ENCODE measurements at regions not wholly inside any gene's neighbourhood (a gene's known extent, or its start where the extent isn't known, plus 50 kb on each side); places are given as distances from the start of the nearest gene placed in this dataset.

- DNase-seq = no peak
These were observed 151.5 kb upstream of the GSC start for GRCh38 chr14:94921456-94921855.

GRCh38 chr14:94919896-94920295 lies 150.0 kb upstream of the GSC start:
- no peak for DNase-seq

GRCh38 chr14:94918896-94919295 lies 149.0 kb upstream of the GSC start:
- DNase-seq = no peak

- no peak for DNase-seq
These were observed 147.2 kb upstream of the GSC start for GRCh38 chr14:94917041-94917600.

DNA sequence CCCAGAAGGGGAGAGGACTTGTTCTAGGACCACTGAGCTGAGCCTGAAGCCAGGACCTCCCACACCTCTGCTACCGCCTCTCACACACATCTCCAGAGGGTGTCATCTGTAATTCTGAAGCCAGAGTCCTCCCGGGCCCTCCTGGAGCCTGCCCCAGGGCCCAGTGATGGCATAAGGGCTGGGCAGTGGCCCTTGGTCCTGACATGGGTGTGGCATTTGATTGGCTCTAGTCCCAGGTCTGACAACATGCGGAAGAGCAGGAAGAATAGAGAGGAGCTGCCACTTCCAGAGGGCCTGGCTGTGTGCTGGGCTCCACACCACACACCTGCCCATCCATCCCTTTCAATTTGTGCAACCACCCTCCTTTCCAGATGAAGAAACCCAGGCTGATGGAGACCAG lies 144.3 kb upstream of the GSC start:
- DNase-seq = no peak

- DNase-seq = no peak
These were observed 137.8 kb upstream of the GSC start for GRCh38 chr14:94907626-94908261.

DNA sequence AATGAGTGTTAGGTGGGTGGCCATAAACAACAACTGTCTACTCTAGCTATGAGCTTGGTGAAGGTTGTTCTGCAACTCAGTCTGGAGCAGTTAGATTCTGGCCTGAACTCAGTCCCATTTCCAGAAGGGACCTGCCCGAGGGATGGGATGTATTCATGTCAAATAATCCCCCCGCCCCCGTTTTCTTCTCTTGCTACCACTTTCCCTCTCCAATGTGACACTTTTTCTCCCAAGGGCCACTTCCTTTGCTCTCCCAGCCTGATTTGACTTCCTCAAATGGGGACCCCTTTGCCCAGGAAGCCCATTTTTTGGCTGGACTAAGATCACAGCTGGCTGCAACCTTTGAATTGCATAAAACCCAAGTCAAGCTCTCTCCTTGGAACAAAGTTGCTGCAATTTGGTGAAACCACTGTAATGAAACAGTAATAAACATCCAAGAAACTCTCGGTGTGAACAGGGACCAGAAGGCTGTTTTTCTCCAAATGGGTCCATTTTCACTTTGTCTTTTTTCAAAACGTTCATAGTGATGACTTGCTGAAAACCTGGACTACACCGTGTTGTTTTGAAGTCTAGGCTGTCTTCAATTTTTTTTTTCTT lies 137.2 kb upstream of the GSC start:
- DNase-seq = no peak

DNA sequence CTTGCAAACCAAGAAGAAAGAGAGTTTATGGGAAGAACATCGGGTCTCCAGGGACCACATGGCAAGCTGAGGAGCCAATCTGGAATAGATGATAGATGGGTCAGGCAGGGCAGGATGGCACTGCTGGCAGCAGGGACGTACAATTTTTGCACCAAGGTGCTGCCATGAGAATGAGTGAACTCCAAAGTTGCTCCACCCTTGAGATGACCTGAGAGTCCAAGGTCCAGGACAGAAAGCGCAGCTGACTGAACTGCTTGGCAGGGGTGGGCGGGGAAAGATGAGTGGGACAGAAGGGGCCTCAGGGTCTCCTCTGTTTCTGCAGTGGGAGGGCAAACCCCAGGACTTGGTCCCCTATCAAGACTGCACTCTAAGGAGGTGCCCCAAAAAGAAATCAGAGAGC lies 136.7 kb upstream of the GSC start:
- no peak for DNase-seq

DNA sequence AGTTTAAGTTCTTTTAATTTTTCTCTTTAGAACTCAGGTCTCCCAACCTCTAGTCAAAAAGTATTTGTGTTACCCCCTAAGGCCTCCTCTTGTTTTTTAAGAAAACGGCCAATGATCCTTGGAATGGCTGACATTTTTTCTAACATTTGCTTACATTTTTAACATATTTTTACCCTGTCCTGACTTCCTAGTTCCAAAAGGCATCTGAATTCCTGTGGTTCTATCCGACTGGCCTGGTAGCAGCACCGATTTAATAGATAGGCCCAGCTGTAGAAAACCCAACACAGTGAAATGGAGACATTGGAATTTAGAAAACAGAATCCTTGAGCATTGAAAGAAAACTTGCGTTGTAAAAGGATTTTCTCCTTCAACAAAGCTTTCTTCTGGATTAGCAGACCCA lies 134.7 kb upstream of the GSC start:
- DNase-seq = no peak

DNA sequence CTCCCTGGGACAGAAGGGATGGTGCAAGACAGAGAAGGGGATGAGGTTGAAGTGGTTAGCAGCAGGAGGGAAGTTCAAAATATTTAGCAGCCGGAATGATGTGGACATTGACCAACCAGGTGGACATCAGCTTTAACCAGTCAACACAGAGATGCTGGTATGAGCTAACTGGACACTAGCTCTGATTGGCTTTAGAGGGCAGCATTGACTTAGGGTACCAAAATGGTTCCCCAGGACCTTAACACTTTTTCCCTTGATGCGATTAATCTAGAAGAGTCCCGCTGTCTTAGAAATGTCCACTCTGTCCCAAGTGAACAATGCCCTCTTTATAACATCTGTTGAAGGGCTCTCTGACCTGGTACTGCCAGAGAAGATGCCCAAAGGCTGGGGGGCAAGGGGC lies 134.0 kb upstream of the GSC start:
- DNase-seq = no peak

DNA sequence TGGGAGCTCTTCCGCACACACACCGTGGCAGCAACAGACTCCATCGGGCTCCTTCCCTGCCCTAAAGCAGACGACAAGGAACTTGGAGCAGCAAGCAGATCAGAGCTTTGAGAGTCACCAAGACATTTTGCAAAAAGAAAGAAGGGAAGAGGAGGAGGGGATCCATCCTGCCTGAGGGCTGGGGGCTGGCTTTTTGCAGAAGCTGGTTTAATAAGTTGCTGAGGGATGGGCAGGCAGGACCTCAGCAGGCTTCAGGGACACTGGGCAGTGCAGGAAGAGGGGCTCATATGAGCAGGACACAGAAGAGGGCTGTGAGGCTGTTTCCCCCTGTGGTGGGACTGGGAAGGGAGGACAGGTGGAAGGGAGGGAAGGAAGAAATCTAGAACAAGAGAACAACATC lies 133.4 kb upstream of the GSC start:
- DNase-seq = no peak

DNA sequence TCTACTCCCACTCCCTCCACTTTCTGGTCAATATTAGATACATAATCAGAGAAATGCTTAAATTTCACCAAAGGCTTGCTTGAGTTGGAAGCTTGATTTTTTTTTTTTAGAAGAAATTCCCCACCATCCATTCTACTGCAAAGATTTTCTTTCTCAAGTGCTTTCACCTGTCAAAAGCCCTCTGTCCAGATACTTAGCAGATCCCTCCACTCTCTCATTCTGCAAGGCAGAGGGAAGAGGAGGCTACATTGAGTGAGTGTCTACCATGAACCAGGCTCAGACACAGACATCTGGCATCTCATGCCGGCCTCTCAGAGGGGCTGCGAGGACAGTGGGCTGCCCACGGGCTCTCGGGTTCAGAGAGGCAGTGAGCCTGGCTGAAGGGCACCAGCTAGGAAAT lies 127.6 kb upstream of the GSC start:
- no peak for DNase-seq

DNA sequence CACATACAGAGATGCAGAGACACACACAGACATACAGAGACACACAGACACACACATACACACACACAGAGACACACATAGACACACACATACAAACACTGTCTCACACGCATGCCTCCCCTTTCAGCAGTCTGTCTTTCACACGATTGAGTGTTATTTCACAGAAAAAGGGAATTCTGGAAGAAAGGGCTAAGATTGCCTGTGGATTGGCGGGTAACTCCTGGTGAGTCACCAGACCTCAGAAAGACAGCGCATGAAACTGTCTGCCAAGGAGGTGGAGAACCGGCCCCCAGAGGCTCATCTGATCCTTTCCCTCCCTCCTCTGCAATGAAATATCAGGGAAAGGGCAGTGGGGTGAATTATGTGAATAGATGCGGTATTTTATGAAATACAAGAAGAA lies 127.2 kb upstream of the GSC start:
- no peak for DNase-seq

DNA sequence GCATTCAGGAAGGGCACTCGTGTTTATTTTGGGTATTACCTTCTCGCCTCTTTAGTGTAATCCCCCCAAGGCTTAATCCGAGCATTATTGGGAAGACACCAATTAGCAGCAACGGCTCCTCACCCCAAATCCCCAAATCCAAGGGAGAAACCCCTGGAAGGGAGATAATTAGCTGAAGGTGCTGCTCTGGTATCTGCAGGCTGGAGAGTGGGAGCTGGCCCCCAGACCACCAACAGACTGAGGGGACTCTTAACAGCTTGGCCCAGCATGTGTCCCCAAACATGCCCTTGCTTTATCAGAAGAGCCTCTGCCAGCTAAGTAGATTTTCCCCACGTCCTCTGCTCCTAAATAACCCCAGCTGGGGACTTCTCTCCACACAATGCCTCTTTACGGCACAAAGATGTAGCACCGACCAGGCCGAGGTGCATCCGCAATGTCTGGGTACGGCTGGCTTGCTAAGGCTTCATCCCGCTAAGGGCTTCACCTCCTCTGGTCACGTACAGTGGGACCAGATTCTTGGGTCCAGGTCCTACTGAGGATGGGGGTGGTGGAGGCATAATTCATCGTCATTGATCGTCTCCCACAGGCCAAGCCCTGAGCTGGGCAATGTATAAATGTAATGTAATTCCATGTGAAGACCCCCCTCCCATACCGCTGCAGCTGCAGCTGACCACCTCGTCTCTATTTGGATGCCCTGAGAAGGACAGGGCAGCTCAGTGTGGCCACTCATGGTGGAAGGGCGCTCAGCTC lies 123.7 kb upstream of the GSC start:
- no peak for DNase-seq

DNA sequence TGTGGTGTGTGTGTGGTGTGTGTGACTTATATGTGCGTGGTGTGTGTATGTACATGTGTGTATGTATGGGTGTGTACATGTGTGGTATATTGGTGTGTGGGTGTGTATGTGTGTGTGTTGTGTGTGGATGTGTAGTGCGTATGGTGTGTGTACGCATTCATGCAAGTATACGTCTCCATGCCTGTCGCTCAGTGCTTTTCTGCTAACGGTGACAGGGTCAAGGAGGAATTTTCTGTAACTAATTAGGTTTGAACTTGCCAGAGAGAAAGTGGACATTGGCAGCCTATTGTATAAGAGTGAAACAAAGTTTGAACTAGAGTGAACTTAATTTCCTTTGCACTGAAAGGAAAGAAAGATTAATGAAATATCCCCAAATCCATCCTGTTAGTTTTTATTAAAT lies 120.9 kb upstream of the GSC start:
- DNase-seq = no peak

- no peak for DNase-seq
These were observed 119.8 kb upstream of the GSC start for GRCh38 chr14:94889520-94890312.

- DNase-seq = no peak
These were observed 118.2 kb upstream of the GSC start for GRCh38 chr14:94888121-94888520.

DNA sequence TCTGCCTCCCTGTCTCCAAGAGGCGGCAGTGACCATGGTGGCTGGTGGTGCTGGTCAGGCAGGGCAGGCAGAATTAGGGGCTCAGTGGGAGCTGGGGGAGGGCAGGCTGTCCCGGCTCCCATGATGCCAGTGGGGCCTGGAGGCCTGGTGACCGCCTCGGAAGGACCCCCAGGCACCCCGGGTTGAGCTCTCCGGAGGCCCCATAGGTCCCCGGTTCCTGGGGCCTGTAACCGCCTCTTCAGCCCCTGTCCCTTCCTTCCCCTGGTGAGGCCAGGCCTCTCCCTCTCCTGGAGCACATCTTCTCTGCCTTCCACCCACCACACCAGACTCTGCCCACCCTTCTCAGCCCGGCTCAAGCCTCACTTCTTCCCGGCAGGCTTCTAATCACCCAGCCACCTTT lies 117.7 kb upstream of the GSC start:
- DNase-seq = no peak

DNA sequence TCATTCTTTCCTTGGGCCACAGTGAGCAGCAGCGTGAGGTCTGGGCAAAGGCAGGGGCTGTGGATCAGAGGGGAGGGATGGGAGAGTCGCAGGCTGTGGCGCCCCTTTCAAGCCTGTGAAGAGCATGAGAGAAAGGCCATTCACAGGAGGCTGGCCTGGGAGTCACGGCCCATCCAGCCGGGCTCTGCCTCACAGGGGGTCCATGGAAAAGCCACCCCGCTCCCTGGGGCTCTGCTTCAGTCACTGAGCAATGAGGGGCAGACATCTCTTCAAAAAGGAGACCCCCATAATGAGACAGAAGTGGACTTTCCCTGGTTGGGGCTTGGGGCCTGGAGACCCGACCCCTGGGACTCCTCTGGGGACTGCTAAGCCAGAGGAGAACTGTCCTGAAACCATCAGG lies 117.0 kb upstream of the GSC start:
- no peak for DNase-seq

- no peak for DNase-seq
These were observed 115.7 kb upstream of the GSC start for GRCh38 chr14:94885481-94886155.

DNA sequence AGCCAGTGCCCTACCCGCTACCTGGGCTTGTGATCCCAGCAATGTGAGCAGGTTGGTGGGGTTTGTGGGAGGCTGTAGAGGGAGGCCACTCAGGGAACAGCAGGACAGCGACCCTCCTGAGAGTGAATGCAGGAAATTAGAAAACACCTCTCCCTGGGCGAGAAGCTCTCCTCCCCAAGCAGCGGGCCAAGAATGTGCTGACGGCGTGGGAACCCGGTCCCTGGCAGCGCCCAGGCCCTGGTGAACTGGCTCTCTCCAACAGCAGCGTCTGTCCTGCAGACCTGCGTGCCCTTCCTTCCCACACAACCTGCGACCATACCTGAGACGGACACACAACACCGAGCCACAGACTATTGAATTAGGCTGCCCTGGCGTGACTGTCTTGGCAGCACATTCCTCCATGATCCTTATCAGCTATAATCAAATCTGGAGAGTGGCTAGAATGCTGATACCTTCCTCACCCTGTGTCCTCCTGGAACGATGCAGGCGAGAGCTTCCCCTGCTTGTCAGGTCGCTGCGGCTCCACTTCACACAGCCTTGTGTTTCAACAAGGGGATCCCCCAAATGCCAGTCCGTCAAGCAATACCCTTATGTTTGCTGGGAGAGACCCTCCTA lies 114.8 kb upstream of the GSC start:
- DNase-seq = no peak

DNA sequence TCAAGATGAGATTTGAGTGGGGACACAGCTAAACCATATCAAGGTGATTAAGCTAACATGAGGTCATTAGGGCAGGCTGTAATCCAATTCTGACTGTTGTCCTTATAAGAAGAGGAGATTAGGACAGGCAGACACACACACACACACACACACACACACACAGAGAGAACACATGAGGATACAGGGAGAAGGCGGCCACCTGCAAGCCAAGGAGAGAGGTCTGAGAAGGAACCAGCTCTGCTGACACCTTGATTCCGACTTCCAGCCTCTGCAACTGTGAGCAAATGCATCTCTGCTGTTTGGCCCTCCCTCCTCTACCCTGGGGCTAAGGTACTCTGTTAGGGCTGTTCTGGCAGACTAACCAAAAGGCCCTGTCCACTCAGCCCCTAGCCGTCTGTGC lies 112.5 kb upstream of the GSC start:
- no peak for DNase-seq
